Neuronal stem cell (in vitro differentiated cells): ENCODE measurements at regions not wholly inside any gene's neighbourhood (a gene's known extent, or its start where the extent isn't known, plus 50 kb on each side); places are given as distances from the start of the nearest gene placed in this dataset.

Source experiments
- DNase-seq: peaks from one replicate; pipeline ENCODE4 v3.0.0-alpha.2; 2013; ENCODE audit warnings: low spot score
- H2AFZ ChIP-seq: one replicate; pipeline ENCODE4 v1.6.1; 2013; ENCODE audit warnings: mild to moderate bottlenecking, low read length, inconsistent platforms
- H2AK5ac ChIP-seq: 2 replicates; pipeline ENCODE4 v1.6.1; 2013; ENCODE audit warnings: low read depth, mild to moderate bottlenecking, inconsistent platforms, low read length, moderate library complexity, mixed read lengths
- H2BK120ac ChIP-seq: 2 replicates; pipeline ENCODE4 v1.6.1; 2013; ENCODE audit warnings: low read depth, mild to moderate bottlenecking, inconsistent platforms, low read length, moderate library complexity, mixed read lengths
- H2BK12ac ChIP-seq: one replicate; pipeline ENCODE4 v1.6.1; 2013; ENCODE audit warnings: low read length, inconsistent platforms
- H2BK15ac ChIP-seq: 2 replicates; pipeline ENCODE4 v1.6.1; 2013; ENCODE audit warnings: mild to moderate bottlenecking, low read length, inconsistent platforms, mixed read lengths
- H2BK5ac ChIP-seq: one replicate; pipeline ENCODE4 v1.6.1; 2013; ENCODE audit warnings: inconsistent platforms, mild to moderate bottlenecking, low read length, moderate library complexity
- H3K14ac ChIP-seq: one replicate; pipeline ENCODE4 v1.6.1; 2013; ENCODE audit warnings: low read length, inconsistent platforms
- H3K18ac ChIP-seq: 2 replicates; pipeline ENCODE4 v1.6.1; 2013; ENCODE audit warnings: low read length, inconsistent platforms
- H3K23ac ChIP-seq: 2 replicates; pipeline ENCODE4 v1.6.1; 2013; ENCODE audit warnings: low read depth, mild to moderate bottlenecking, mixed read lengths, low read length, inconsistent platforms; ENCODE audit not compliant: poor library complexity
- H3K27ac ChIP-seq: replicated peaks from 3 replicates; pipeline ENCODE4 v1.5.1; 2013; ENCODE audit warnings: low read length, inconsistent platforms
- H3K27me3 ChIP-seq, 3 experiments: 2 replicates each; pipeline ENCODE4 v1.6.1; 2013; ENCODE audit warnings: low read length in 3 of 3, mild to moderate bottlenecking in 2 of 3, inconsistent platforms in 1 of 3, low read depth in 1 of 3, mixed read lengths in 1 of 3, moderate library complexity in 1 of 3; ENCODE audit not compliant: control insufficient read depth in 3 of 3, insufficient read depth in 3 of 3
- H3K36me3 ChIP-seq, 2 donors: replicated peaks in 1 of 2; 2 replicates each; pipeline ENCODE4 v1.6.1; 2013; ENCODE audit warnings: low read length in 2 of 2; ENCODE audit not compliant: control insufficient read depth in 2 of 2, insufficient read depth in 2 of 2
- H3K4ac ChIP-seq: 2 replicates; pipeline ENCODE4 v1.6.1; 2013; ENCODE audit warnings: inconsistent platforms, mild to moderate bottlenecking, low read length, moderate library complexity
- H3K4me1 ChIP-seq, 2 donors: 1 replicate in 1 of 2; 2 replicates in 1 of 2; pipeline ENCODE4 v1.6.1; 2013; ENCODE audit warnings: low read length in 2 of 2, low read depth in 1 of 2; ENCODE audit not compliant: control insufficient read depth in 2 of 2, insufficient read depth in 1 of 2
- H3K4me2 ChIP-seq: one replicate; pipeline ENCODE4 v1.6.1; 2013; ENCODE audit warnings: mild to moderate bottlenecking, low read length, inconsistent platforms; ENCODE audit not compliant: insufficient read depth, poor library complexity, severe bottlenecking
- H3K4me3 ChIP-seq, 2 donors: 2 replicates each; pipeline ENCODE4 v1.5.1; 2013; ENCODE audit warnings: low read length in 2 of 2, mild to moderate bottlenecking in 2 of 2, inconsistent platforms in 1 of 2, moderate library complexity in 1 of 2
- H3K79me1 ChIP-seq: one replicate; pipeline ENCODE4 v1.6.1; 2013; ENCODE audit warnings: low read depth, mild to moderate bottlenecking, inconsistent platforms, low read length, moderate library complexity
- H3K9ac ChIP-seq: one replicate; pipeline ENCODE4 v1.6.1; 2013; ENCODE audit warnings: mild to moderate bottlenecking, low read depth, low read length, inconsistent platforms; ENCODE audit not compliant: poor library complexity
- H3K9me3 ChIP-seq, 2 donors: replicated peaks in 1 of 2; 2 replicates each; pipeline versions ENCODE3 to v1.6.1; 2013; ENCODE audit warnings: low read length in 2 of 2, mild to moderate bottlenecking in 2 of 2, inconsistent platforms in 1 of 2, low read depth in 1 of 2, mixed read lengths in 1 of 2, moderate library complexity in 1 of 2; ENCODE audit not compliant: control insufficient read depth in 2 of 2, insufficient read depth in 1 of 2
- H4K8ac ChIP-seq: one replicate; pipeline ENCODE4 v1.6.1; 2013; ENCODE audit warnings: low read depth, mild to moderate bottlenecking, inconsistent platforms, low read length, moderate library complexity
- H4K91ac ChIP-seq: one replicate; pipeline ENCODE4 v1.6.1; 2013; ENCODE audit warnings: low read length, low read depth, mild to moderate bottlenecking, inconsistent platforms; ENCODE audit not compliant: poor library complexity
- WGBS, 2 donors: extraction: QIAGEN DNeasy Blood & Tissue Kit; methylation state at CpG; one replicate each; pipeline ENCODE4 v1.1.7; 2013; ENCODE audit warnings: missing lambda C conversion rate in 2 of 2, mixed read lengths in 1 of 2; ENCODE audit not compliant: insufficient read length in 2 of 2, insufficient replicate concordance in 1 of 2; ENCODE audit errors: extremely low coverage in 2 of 2; 5-methylcytosine and 5-hydroxymethylcytosine counted together

DNA sequence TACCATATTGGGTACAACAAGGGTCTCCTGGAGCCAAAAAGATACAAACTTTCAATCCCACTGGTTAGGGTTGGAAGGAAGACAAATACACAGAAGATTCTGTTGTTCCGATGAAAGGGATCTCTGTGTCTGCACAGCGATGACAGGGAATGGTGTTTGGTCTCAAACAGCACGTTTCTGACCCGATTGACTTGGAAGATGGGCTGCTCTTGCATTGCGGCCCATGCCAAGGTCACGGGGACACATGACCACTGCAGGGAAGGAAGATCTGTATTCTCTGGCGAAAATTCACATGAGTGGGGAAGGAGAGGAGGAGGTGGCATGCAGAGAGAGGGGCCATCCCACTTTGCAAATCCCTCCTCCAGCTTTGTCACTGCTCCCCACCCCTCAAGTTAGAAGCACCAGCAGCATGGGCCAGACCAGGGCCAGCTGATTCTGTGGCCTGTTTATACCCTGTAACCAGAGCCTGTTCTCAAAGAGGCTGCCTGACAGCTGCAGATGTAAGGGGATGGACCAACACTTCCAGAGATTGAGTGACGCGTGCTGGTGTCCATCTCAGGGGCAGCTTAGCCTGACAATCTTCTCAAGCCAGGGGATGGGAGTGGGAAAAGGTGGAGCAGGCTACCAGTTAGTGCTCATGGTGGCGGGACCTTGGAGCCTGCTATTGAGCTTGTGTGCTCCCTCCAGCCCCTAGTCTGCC is 57.2 kb downstream of the TNP1 start:
- peak overlapping the region in 1 of 2 donors; percentile 30 for H3K4me3 ChIP-seq
- no peak overlapping the region for H3K14ac ChIP-seq
- no peaks in the 10 kb centered on the region for H3K36me3 ChIP-seq
- H2BK12ac ChIP-seq, result no peak overlapping the region
- H3K4me1 ChIP-seq, result peaks cover 0 to 5% of the 10 kb centered on the region in 2 donors
- no peak overlapping the region for H3K18ac ChIP-seq
- H2AK5ac ChIP-seq, result no peak overlapping the region
- H2AFZ ChIP-seq, result no peak overlapping the region
- no peak for DNase-seq
- WGBS, 2 donors, result no CpG with 5 or more reads among the region's 10 CpGs
- no peak overlapping the region for H4K91ac ChIP-seq
- H3K79me1 ChIP-seq, result no peaks in the 10 kb centered on the region
- H2BK5ac ChIP-seq, result no peak overlapping the region
- no peak overlapping the region for H3K4ac ChIP-seq
- no peak overlapping the region for H3K4me2 ChIP-seq
- no peak overlapping the region for H2BK120ac ChIP-seq
- H2BK15ac ChIP-seq, result no peak overlapping the region
- no peak overlapping the region for H3K23ac ChIP-seq
- H3K9me3 ChIP-seq, result peaks cover 0 to 8% of the 10 kb centered on the region in 2 donors
- H3K27me3 ChIP-seq, result no peaks in the 10 kb centered on the region
- no peak overlapping the region for H4K8ac ChIP-seq
- H3K9ac ChIP-seq, result no peak overlapping the region
- H3K27ac ChIP-seq, result no peak overlapping the region

DNA sequence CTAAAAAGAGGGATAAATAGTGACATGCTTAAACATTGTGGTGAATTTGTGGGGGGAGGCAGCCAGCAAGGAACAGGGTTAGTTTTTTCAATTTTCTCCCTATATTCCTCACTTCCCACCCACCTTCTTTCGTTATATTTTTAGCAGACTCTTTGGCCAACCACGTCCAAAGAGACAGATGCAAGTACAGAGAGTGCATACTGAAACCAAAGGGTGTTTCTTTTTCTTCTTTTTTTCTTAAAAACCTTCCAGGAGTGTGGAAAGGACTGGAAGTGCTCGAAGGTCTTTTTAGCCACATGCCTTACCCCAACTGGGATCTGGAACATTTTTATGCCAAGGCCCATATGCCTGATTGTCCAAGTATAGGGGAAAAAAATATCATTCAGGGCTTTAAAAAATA is 59.0 kb downstream of the TNP1 start:
- DNase-seq, result no peak
- H3K4me1 ChIP-seq, result peaks cover 0 to 5% of the 10 kb centered on the region in 2 donors
- H3K27ac ChIP-seq, result no peak overlapping the region
- no peaks in the 10 kb centered on the region for H3K79me1 ChIP-seq
- H3K9me3 ChIP-seq, result peaks cover 0 to 8% of the 10 kb centered on the region in 2 donors
- H2BK12ac ChIP-seq, result no peak overlapping the region
- WGBS, 2 donors, result no CpG with 5 or more reads among the region's 3 CpGs
- H3K4me2 ChIP-seq, result no peak overlapping the region
- no peak overlapping the region for H3K4ac ChIP-seq
- no peak overlapping the region for H3K23ac ChIP-seq
- H2AK5ac ChIP-seq, result no peak overlapping the region
- H2BK5ac ChIP-seq, result no peak overlapping the region
- no peak overlapping the region for H2AFZ ChIP-seq
- H3K14ac ChIP-seq, result no peak overlapping the region
- H2BK15ac ChIP-seq, result no peak overlapping the region
- H3K9ac ChIP-seq, result no peak overlapping the region
- H4K8ac ChIP-seq, result no peak overlapping the region
- no peaks in the 10 kb centered on the region for H3K27me3 ChIP-seq
- no peak overlapping the region for H2BK120ac ChIP-seq
- H3K4me3 ChIP-seq, result no peak overlapping the region
- no peak overlapping the region for H4K91ac ChIP-seq
- no peak overlapping the region for H3K18ac ChIP-seq
- H3K36me3 ChIP-seq, result no peaks in the 10 kb centered on the region

DNA sequence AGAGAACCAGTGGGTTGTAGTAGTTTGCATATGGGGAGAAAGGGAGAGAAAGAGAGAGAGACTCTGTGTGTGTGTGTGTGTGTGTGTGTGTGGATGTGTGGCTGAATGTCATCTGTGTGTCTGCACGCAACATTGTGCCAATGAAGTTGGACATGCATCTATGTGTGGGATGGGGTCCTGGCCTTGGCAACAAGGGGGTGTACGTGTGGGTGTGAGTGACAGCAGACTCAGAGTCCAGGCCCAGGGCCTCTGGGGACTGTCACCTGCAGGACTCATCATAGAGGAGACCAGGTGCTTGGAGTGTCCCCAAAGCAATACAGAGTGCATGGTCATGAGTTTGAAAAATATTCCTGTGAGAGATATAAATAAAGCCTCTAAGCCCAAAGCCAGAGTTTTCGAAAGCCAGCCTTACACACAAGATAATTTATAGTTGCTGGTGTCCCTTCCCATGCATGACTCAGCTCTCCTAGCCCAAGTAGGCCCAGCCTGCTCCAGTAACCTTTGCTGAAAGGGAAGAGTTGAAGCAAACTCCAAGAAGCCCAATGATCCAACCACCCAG is 59.9 kb downstream of the TNP1 start:
- H3K23ac ChIP-seq, result no peak overlapping the region
- H3K4me1 ChIP-seq, result peaks cover 0 to 5% of the 10 kb centered on the region in 2 donors
- no peak overlapping the region for H3K9ac ChIP-seq
- no peaks in the 10 kb centered on the region for H3K36me3 ChIP-seq
- H2BK15ac ChIP-seq, result no peak overlapping the region
- no peaks in the 10 kb centered on the region for H3K27me3 ChIP-seq
- no peak overlapping the region for H3K4me2 ChIP-seq
- H4K91ac ChIP-seq, result no peak overlapping the region
- H2BK12ac ChIP-seq, result no peak overlapping the region
- no peak overlapping the region for H2BK5ac ChIP-seq
- no peak overlapping the region for H4K8ac ChIP-seq
- no peak overlapping the region for H2AFZ ChIP-seq
- no peak overlapping the region for H3K4me3 ChIP-seq
- no CpG with 5 or more reads among the region's 3 CpGs for WGBS, 2 donors
- H3K9me3 ChIP-seq, result peaks cover 0 to 8% of the 10 kb centered on the region in 2 donors
- H3K27ac ChIP-seq, result no peak overlapping the region
- H2BK120ac ChIP-seq, result no peak overlapping the region
- H2AK5ac ChIP-seq, result no peak overlapping the region
- no peaks in the 10 kb centered on the region for H3K79me1 ChIP-seq
- no peak for DNase-seq
- no peak overlapping the region for H3K14ac ChIP-seq
- no peak overlapping the region for H3K4ac ChIP-seq
- no peak overlapping the region for H3K18ac ChIP-seq

DNA sequence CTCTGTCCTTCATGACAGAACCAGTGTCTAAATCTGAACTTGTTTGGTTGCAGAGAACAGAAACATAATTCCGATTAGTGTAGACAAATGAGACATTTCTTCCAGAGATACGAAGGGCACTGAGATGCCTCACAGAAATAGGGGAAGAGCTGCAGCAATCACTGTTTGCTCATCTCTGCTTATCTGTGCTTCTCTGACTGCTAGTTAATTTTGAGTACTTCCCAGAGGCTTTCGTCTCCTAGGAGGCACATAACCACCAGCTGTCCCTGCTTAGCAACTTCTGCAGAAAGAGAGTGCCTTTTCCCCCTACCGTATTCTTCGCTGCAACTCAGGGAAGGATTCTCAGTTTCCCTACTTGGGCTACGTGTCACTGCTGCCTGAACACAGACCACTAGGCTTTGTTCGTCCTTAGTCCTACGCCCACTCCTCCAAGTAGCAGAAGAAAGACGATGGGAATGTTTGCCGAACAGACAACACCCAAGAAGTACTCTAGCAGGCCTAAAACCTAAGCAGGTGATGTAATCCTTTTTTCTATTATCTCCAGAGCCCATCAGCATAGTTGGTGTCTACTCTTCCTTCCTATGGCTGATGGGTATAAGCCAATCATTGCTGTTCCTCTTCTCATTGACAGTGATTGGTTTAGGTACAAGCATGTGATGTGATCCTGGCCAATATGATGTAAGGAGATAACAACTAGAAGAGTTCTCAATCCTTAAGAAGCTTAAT is 63.6 kb downstream of the TNP1 start:
- Histone ChIP-seq H3K27me3 (no peaks in the 10 kb centered on the region), H3K4me2 (no peak overlapping the region), H3K4me1 (peaks cover 0 to 9% of the 10 kb centered on the region in 2 donors), H2AK5ac (no peak overlapping the region), H3K23ac (no peak overlapping the region), H4K91ac (no peak overlapping the region), H3K4ac (no peak overlapping the region), H3K14ac (no peak overlapping the region), H3K9me3 (peaks cover 0 to 8% of the 10 kb centered on the region in 2 donors), H3K4me3 (no peak overlapping the region), H2BK5ac (no peak overlapping the region), H2BK12ac (no peak overlapping the region), H4K8ac (no peak overlapping the region), H3K27ac (no peak overlapping the region), H3K79me1 (no peaks in the 10 kb centered on the region), H2BK15ac (no peak overlapping the region), H2BK120ac (no peak overlapping the region), H3K36me3 (no peaks in the 10 kb centered on the region), H3K9ac (no peak overlapping the region), H2AFZ (no peak overlapping the region), H3K18ac (no peak overlapping the region)
- no CpG with 5 or more reads among the region's 10 CpGs for WGBS, 2 donors
- no peak for DNase-seq
